Endothelial cell of umbilical vein (primary cell): ENCODE measurements at regions not wholly inside any gene's neighbourhood (a gene's known extent, or its start where the extent isn't known, plus 50 kb on each side); places are given as distances from the start of the nearest gene placed in this dataset.

Experiments used
- BruUV-seq: library from RNA; stranded (reverse); fragments of 400-500 nt; replicated peaks from 2 replicates; lab custom pipeline; 2021; lab: Mats Ljungman, UMichigan
- CTCF ChIA-PET: fragments of 300-600, 350-600 bp; sonication (Branson Sonifier 250); formaldehyde crosslinking; loops from one replicate; lab custom pipeline; 2021; ENCODE audit warnings: antibody characterized with exemption, inconsistent platforms; lab: Charles Lee
- POLR2A ChIA-PET: fragments of 300-600, 350-600 bp; sonication (Branson Sonifier 250); formaldehyde crosslinking; loops from one replicate; lab custom pipeline; 2021; ENCODE audit warnings: antibody characterized with exemption, inconsistent platforms; lab: Charles Lee
- DNase-seq: peaks from one replicate; pipeline ENCODE4 v3.0.0-alpha.2; 2011; ENCODE audit warnings: low read depth, low spot score
- FAIRE-seq: peaks from 2 replicates; lab custom pipeline; 2011; peaks lifted over from hg19 to GRCh38; lab: Jason Lieb, UNC
- H2AFZ ChIP-seq: 2 replicates; pipeline ENCODE4 v1.6.0; 2012; ENCODE audit warnings: low read depth, low read length, control low read depth, inconsistent platforms
- H3K27ac ChIP-seq: 2 replicates; pipeline ENCODE4 v1.5.1; 2011; ENCODE audit warnings: low read depth, mild to moderate bottlenecking, control low read depth, low read length, moderate library complexity; ENCODE audit not compliant: insufficient read depth
- H3K27me3 ChIP-seq, 2 experiments: 2 replicates each; pipeline versions ENCODE4 v1.6.0 to v1.6.1; 2011; ENCODE audit warnings: low read length in 2 of 2, mixed read lengths in 1 of 2; ENCODE audit not compliant: control insufficient read depth in 2 of 2, insufficient read depth in 2 of 2
- H3K36me3 ChIP-seq, 2 experiments: 2 replicates in 1 of 2; 3 replicates in 1 of 2; pipeline ENCODE4 v1.5.1; 2011; ENCODE audit warnings: low read length in 2 of 2, mild to moderate bottlenecking in 1 of 2, moderate library complexity in 1 of 2; ENCODE audit not compliant: control insufficient read depth in 2 of 2, insufficient read depth in 2 of 2; ENCODE audit errors: extremely low read depth in 1 of 2
- H3K4me1 ChIP-seq: 3 replicates; pipeline ENCODE4 v1.5.1; 2011; ENCODE audit warnings: mild to moderate bottlenecking, low read length; ENCODE audit not compliant: control insufficient read depth, insufficient read depth; ENCODE audit errors: extremely low read depth
- H3K4me2 ChIP-seq: 2 replicates; pipeline ENCODE4 v1.6.1; 2011; ENCODE audit warnings: low read length, control low read depth, mixed read lengths; ENCODE audit not compliant: insufficient read depth
- H3K4me3 ChIP-seq, 3 experiments: fragments of 200-600 bp in 1 of 3; sonication (generic), shearing (Covaris generic) in 1 of 3; replicated peaks in 1 of 3; 2 replicates each; pipeline ENCODE4 v1.5.1; 2011 to 2016; ENCODE audit warnings: control low read depth in 3 of 3, low read length in 3 of 3, mild to moderate bottlenecking in 2 of 3, inconsistent platforms in 1 of 3, low read depth in 1 of 3, moderate library complexity in 1 of 3; ENCODE audit not compliant: insufficient read depth in 1 of 3
- H3K79me2 ChIP-seq: 2 replicates; pipeline ENCODE4 v1.6.0; 2012; ENCODE audit warnings: low read length, inconsistent platforms; ENCODE audit not compliant: control insufficient read depth, insufficient read depth
- H3K9ac ChIP-seq: replicated peaks from 2 replicates; pipeline ENCODE3; 2011; ENCODE audit warnings: low read length, control low read depth; ENCODE audit not compliant: insufficient read depth; ENCODE audit errors: extremely low read depth
- H3K9me1 ChIP-seq: replicated peaks from 3 replicates; pipeline ENCODE4 v1.6.0; 2011; ENCODE audit warnings: mild to moderate bottlenecking, low read length; ENCODE audit not compliant: control insufficient read depth, insufficient read depth; ENCODE audit errors: extremely low read depth
- H3K9me3 ChIP-seq: replicated peaks from 2 replicates; pipeline ENCODE4 v1.5.1; 2012; ENCODE audit warnings: low read length, inconsistent platforms; ENCODE audit not compliant: control insufficient read depth, insufficient read depth
- H4K20me1 ChIP-seq: replicated peaks from 2 replicates; pipeline ENCODE3; 2011; ENCODE audit warnings: mild to moderate bottlenecking, low read length; ENCODE audit not compliant: control insufficient read depth, insufficient read depth; ENCODE audit errors: extremely low read depth
- CTCF ChIP-seq, 2 donors: IDR thresholded peaks; 1 replicate in 1 of 2; 2 replicates in 1 of 2; pipeline ENCODE4 v1.5.1; 2011; ENCODE audit warnings: low read length in 2 of 2, mild to moderate bottlenecking in 2 of 2, moderate library complexity in 2 of 2, control low read depth in 1 of 2, inconsistent platforms in 1 of 2, low read depth in 1 of 2; ENCODE audit not compliant: insufficient read depth in 1 of 2; ENCODE audit errors: extremely low read depth in 1 of 2
- EZH2 ChIP-seq: IDR thresholded peaks from 2 replicates; pipeline ENCODE4 v1.6.1; 2012; ENCODE audit warnings: borderline replicate concordance, low read depth, mild to moderate bottlenecking, moderate library complexity, low read length, inconsistent platforms; ENCODE audit not compliant: severe bottlenecking
- FOS ChIP-seq: IDR thresholded peaks from 2 replicates; pipeline ENCODE4 v1.6.1; 2011; ENCODE audit warnings: mild to moderate bottlenecking, low read length, moderate library complexity, borderline replicate concordance; ENCODE audit not compliant: insufficient read depth
- GATA2 ChIP-seq: IDR thresholded peaks from 2 replicates; pipeline ENCODE4 v1.7.0; 2011; ENCODE audit warnings: low read depth, mild to moderate bottlenecking, moderate library complexity, mixed read lengths, low read length; ENCODE audit not compliant: insufficient read length, insufficient read depth
- JUN ChIP-seq: IDR thresholded peaks from 2 replicates; pipeline ENCODE4 v1.6.1; 2011; ENCODE audit warnings: borderline replicate concordance, low read depth; ENCODE audit not compliant: insufficient read length, insufficient read depth
- MAX ChIP-seq: IDR thresholded peaks from 2 replicates; pipeline ENCODE4 v1.6.1; 2011; ENCODE audit not compliant: insufficient read depth, insufficient read length
- MYC ChIP-seq: IDR thresholded peaks from one replicate; pipeline ENCODE4 v1.6.1; 2011; ENCODE audit warnings: mild to moderate bottlenecking, low read depth, low read length
- POLR2A ChIP-seq: IDR thresholded peaks from 2 replicates; pipeline ENCODE4 v1.6.1; 2012; ENCODE audit warnings: low read depth, mild to moderate bottlenecking, control low read depth, low read length
- POLR2AphosphoS5 ChIP-seq: IDR thresholded peaks from 2 replicates; pipeline ENCODE4 v1.6.1; 2012; ENCODE audit warnings: low read depth, mild to moderate bottlenecking, control low read depth, low read length, moderate library complexity; ENCODE audit not compliant: insufficient read depth
- dilution Hi-C: fragments of 300-500 bp; cut with MboI; formaldehyde crosslinking; loops from one replicate; pipeline ENCODE4 v1.15.0; 2019; ENCODE audit warnings: low sequenced_read_pairs; ENCODE audit not compliant: extremely low pct_ligation_motif_present
- intact Hi-C: fragments of 100-400 bp; cut with micrococcal nuclease; formaldehyde crosslinking; loops from one replicate; pipeline ENCODE4 v1.10.0; 2022

- no peak overlapping the region for H3K9ac ChIP-seq
- no peaks in the 10 kb centered on the region for H3K9me1 ChIP-seq
- H3K9me3 ChIP-seq: no peaks in the 10 kb centered on the region
- no peak overlapping the region for H3K27ac ChIP-seq
- DNase-seq: no peak
- no peak for FAIRE-seq
- intact Hi-C loops: no loop called here
- BruUV-seq: no TSS peak
- ChIA-PET POLR2A (no interaction called here), CTCF (no interaction called here)
- H2AFZ ChIP-seq: no peak overlapping the region
- H3K79me2 ChIP-seq: no peaks in the 10 kb centered on the region
- H3K4me2 ChIP-seq: no peak overlapping the region
- H3K4me1 ChIP-seq: no peaks in the 10 kb centered on the region
- dilution Hi-C loops: no loop called here
- no peak overlapping the region for H3K4me3 ChIP-seq
- no peak for TF ChIP-seq POLR2A
- TF ChIP-seq EZH2: no peak
- no peak for TF ChIP-seq CTCF (IDR thresholded peaks at IDR 0.05; ENCODE audit: extremely low read depth in 1 of 2, insufficient read depth in 1 of 2, low read depth in 1 of 2, low read length in 2 of 2)
- no peak for TF ChIP-seq MAX
- TF ChIP-seq JUN: no peak
- TF ChIP-seq FOS: no peak
- TF ChIP-seq GATA2: no peak
- TF ChIP-seq POLR2AphosphoS5: no peak
- TF ChIP-seq MYC: no peak
- no peaks in the 10 kb centered on the region for H3K27me3 ChIP-seq
- no peaks in the 10 kb centered on the region for H4K20me1 ChIP-seq
- H3K36me3 ChIP-seq: no peaks in the 10 kb centered on the region
Observed at GRCh38 chr2:16161085-16161565, 220.8 kb downstream of the MYCN start.
